ENCODE measurements at regions not wholly inside any gene's neighbourhood (a gene's known extent, or its start where the extent isn't known, plus 50 kb on each side); places are given as distances from the start of the nearest gene placed in this dataset.

DNA sequence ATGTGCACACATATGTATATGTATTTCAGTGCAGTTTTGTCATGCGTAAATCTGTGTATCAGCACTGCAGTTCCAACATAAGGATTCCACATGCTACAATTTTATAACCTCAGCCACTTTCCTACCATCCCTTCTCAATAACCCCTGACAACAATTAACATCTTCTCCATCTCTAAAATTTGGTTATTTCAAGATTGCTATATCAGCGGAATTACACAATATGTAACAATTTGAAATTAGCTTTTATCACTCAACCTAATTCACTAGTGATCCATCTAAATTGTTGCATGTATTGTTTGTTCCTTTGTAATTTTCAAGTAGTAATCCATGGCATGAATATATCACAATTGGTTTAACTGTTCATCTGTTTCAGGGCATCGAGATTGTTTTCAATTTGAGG lies 511.3 kb downstream of the HAO1 start:
- DNase-seq: no peak

DNA sequence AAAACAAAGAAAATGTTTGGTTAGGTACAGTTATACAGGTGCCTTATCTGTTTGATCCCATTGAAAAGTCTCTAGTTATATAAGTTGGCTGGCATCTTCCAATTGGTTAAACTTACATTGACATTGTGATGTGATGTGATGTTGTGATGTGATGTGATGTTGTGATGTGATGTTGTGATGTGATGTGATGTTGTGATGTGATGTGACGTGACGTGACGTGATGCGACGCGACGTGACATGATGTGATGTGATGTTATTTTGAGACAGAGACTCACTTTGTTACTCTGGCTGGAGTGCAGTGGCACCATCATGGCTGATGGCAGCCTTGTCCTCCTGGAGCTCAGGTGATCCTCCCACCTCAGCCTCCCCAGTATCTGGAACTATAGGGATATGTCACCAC lies 507.6 kb downstream of the HAO1 start:
- no peak for DNase-seq

DNA sequence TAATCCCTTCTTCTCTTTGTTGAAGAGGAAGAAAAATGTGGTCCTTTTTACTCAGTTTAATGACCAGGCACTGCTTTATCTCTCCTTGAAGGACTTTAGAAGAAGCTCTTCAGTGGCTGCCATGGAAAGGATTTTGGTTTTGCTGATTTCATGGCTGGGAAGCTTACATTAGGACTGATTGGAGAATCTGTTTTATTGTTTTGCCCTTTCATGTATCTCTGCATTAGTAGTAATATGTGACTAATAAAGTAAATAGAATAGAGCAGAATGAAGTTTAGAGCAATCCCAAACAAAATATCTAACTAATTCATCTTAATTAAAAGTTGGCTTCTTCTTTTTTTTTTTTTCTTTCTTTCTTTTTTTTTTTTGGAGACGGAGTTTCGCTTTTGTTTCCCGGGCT lies 502.9 kb downstream of the HAO1 start:
- DNase-seq: no peak

DNA sequence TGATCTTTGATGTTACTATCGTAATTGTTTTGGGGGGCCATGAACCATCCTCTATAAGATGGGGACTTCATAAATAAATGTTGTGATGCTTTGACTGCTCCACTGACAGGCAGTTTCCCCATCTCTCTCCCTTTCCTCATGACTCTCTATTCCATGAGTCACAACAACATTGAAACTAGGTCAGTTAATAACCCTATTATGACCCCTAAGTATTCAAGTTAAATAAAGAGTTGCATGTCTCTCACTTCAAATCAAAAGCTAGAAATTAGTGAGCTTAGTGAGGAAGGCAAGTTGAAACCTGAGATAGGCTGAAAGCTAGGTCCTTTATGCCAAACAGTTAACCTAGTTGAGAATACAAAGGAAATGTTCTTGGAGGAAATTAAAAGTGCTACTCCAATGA lies 491.0 kb downstream of the HAO1 start:
- DNase-seq: no peak

DNA sequence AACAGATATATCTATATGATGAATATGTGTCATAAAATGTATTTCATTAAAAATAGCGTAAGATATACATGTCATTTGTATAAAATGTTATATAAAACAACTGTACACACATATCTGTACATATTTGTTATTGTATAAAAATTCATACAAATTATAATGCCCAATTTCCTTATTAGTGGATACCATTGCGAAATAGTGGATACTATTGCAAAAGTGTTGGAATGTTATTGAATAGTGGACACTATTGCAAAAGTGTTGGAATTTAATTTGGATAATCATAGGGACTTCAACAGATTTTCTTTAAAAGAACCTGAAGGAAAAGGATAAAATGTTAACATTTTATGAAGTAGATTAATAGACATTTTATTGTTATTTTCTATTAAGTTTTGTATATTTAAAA lies 487.4 kb downstream of the HAO1 start:
- DNase-seq: no peak

DNA sequence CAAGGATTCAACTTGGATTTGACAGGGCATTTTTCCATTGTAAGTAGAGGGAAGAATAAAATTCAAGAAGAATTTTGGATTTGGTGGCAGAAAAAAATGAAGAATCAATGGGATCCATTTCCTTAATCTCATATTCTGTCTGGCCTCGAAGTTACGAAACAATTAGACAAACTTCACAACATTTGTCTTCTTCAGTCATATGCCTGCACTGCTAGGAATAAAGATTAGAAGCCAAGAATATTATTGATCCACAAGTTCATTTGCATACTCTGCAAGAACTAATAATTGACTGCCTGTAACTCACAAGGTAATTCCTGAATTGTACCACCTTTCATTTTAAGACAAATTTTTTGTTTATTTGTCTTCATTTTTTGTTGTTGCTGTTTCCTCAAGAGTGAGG lies 486.2 kb downstream of the HAO1 start:
- no peak for DNase-seq

DNA sequence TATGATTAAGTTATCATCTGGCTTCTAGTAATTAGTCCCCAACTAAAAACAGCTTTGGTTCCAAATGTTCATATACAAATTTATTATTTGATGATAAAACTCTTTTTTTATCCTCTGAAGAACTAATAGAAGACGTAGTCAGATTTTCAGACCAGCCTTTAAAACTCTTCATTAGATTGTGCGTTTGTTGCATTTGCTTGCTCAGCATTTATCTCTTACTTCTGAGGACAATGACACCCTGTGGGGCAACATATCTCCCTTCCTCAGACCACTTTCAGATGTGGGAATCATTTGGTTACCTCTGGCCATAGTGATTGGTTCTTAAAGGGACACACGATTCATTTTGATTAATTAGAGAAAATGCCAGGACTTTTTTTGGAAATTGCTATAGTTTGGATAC lies 481.8 kb downstream of the HAO1 start:
- DNase-seq: no peak

DNA sequence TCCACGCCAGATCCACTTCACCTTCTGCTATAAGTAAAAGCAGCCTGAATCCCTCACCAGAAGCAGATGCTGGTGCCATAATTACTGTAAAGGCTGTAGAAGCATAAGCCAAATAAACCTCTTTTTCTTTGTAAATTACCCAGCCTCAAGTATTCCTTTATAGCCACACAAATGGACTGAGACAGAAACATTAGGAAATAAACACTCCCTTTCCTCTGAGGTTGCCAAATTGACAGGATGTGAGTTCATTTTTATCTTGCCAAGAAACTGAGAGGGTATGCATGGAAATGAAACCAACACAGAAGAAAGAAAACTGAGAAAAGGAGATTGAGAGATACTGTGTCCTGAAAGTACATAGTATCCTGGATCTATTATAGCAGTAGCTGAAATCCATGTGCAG lies 481.2 kb downstream of the HAO1 start:
- DNase-seq: no peak

DNA sequence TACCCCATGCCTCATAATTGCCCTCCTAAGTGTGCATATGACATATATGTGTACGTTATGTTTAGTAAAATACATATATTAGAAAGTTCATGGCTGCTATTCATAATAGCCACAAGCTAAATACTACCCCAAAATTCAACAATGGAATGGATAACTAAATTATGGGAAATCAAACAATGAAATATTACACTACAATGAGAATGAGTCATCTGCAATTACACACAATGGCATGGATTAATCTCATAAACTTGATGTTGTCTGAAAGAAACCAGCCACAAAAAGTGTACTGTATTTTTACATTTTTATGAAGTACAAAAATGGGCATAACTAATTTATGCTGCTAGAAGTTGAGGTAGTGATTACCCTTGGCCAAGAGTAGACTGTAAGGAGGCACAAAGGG lies 477.0 kb downstream of the HAO1 start:
- DNase-seq: no peak

DNA sequence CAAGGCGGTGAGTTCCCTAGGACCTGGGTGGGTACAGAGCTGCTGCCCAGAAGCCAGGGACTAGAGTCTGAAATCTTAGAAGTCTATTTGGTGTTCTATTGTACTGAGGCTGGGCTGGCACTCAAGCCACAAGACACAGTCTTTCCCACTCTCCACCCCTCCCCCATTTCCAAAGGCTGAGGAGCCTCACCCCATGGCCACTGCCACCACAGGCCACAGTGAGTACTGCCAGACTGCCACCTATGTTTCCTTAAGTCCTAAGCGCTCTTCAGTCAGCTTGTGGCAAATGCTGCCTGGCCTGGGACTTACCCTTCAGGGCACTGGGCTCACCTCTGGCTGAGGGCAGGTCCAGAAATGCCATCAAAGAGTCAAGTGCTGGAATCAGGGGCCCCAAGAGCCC lies 469.3 kb downstream of the HAO1 start:
- DNase-seq: no peak

DNA sequence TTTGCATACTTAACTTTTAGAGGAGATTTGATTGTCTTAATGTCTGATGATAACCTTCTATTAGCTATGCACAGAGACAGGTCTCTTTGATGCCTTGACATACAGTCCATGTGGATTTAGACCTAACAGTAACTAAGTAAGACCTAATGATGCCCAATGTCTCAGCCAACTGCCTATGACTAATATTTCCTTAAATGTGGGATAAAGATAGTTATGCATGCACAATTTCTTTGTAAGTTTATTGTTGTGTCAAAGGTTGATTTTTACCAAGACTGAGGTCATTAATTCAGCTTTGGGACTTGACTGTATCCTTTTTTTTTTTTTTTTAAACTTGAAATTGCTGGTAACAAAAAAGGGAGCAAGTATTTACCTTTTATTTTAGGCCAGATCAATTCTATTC lies 450.0 kb downstream of the HAO1 start:
- no peak for DNase-seq

DNA sequence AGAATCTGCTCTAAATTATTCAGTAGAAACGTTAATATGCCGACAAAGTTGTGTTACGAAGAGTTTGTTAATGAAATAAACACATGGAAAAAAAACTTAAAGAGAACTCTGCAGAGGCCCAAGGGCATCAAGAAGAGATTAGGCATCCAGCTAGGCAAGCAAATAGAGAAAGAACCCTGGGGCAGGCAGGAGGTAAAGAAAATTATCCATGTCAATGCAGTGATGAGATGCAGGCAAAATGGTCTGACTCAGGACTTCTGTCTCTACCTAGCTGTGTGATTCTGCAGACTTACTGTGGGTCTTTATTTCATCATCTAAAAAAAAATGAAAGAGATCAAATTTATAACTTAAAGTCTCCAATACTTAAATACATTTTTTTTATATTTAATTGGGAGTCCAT lies 448.0 kb downstream of the HAO1 start:
- no peak for DNase-seq

DNA sequence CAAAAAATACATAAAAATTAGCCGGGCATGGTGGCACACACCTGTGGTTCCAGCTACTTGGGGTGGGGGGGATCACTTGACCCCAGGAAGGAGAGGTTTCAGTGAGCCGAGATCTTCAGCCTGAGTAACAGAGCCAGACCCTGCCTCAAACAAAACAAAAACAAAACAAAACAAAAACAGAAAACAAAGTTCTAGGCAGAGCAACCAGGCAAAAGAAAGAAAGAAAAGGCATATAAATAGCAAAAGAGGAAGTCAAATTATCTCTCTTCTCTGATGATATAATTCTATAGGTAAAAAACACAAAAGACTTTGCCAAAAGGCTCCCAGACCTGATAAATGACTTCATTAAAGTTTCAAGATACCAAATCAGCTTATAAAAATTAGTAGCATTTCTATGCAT lies 446.9 kb downstream of the HAO1 start:
- DNase-seq: no peak

DNA sequence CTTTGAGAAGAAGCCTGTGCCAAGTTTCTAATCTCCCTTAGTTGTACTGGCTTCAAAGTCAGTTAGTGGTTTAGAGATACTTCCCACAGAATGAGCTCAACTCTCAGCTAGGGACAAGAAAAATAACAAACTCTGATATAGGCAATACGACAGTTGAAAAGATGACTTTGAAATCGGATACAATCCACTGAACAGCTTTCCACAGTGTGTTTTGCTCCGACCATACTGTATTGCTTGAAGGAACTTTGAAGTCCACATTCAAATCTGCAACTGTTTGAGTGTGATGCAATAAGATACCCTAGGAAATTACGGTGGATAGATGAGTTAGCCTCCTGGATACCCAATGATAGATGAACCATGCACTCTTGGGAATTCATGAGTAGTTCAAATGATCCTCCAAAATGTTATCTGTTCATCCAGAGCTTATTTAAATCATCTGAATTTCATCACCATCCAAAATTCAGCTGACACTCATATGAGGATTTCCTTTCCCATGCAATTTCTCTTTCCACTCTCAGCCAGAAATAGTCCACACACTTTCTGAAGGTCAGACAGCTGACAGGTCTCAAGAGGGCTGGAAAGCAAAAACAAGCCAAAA lies 443.8 kb downstream of the HAO1 start:
- DNase-seq: no peak

DNA sequence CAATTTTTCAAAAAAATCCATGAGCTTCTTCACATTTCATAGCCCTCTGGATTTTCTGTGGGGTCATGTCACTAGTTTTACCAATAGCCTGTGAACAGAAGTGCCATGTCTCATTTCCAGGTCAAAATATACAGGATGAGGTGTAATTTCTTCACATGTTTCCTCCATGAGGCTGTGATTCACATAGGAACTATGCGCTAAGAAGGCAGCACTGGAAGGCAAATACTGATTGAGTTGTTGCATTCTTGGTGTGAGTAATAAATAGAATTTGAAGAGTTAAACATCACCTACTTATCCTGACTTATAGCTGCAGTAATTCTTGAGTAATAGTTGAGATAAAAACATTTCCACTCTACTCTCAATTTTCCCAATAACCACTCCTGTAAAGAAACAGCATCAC lies 442.3 kb downstream of the HAO1 start:
- no peak for DNase-seq

DNA sequence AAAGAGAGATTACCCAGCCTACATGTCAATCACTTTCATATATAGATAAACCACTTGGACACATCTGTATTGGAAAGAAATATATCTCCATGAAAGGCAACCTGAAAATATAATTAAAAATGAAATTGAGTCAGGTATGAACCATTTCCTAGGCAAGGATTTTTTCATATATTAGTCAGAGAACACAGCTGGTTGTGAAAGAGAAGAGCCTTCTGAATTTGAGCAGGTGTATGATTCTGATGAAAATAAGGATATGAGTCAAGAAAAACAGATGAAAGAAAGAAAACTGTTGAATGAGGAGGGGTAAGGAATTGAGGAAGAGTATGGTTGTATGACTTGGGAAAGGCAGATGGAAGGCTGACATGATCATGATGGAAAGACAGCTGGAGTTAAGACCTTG lies 441.1 kb downstream of the HAO1 start:
- DNase-seq: no peak

DNA sequence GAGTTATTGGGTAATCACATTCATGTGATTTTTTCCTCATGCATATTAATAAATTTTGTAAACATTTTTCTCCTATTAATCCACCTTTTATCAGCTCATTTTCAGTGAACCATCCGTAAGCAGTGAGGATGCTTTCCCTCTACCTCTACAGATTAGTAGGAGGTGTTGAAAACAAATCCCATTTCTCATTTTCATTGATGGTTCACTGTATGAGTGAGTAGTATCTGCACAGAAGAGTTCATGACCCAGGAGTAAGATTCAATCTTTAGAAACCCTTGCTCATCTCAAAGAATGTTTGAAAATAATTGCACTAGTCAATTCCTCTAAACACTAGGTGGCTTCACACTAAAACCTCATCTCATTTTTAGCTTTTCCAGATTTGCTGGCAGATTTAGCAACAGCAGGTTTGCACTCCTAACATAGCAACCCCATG lies 440.0 kb downstream of the HAO1 start:
- DNase-seq: no peak

DNA sequence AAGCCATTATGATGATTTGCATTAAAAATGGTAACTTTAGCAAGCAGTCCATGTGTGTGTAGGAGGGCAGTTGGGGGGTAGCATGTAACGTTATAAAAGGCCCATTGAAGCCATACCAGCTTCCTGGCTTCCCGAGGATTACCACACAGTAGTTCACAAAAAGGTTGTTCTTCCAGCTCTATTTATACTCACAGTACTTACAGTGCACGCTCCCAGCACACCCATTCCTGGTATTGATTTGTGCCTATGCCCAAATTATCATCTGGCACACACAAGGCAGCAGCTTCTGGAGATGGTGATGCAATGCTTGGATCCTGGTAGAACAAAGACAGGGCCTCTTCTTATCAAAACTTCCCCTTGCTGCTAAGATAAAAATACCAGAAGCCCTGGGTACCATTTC lies 436.8 kb downstream of the HAO1 start:
- no peak for DNase-seq

DNA sequence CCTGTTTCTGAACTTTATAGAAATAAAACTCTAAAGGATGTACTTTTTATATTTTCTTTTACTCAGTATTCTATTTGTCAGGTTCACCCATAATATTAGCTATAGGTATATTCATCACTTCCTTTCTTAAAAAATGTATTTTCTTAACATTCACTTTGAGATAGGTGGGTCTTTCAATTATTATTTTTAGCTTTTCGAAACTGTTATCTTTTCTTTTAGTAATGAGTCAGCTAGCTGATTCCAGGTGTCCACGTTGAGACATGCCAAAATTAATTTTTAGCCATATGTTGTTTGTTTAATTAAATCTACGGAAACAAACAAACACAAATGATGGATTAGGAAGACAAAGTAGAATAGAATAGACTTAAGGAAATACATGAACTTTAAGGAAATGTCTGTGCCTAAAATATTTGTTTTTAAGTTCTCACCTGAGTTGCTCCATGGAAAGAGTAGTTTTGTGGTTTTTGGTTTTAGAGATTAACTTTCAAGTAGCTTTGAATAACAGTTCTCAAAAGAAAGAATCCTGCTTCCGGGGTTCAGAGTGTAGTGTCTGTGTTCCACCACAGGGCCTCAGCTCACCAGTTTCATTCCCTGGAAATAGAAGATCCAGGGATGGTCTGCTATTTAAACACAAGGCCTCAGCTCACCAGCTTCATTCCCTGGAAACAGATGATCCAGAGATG lies 435.0 kb downstream of the HAO1 start:
- no peak for DNase-seq

DNA sequence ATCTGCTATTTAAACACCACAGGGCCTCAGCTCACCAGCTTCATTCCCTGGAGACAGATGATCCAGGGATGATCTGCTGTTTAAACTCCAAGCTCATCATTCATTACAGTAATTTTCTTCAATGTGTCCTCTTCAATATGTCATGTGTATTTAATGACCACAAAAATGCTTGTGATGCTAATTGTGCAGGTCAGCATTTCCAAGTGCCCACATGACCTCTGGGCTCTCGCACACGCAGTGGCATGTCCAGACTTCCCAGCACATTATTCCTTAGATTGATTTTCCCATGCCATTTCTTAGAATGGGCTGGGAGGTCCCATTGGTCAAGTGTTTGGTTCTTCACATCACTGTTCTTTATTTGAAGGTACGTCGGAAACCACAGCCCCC lies 434.4 kb downstream of the HAO1 start:
- DNase-seq: no peak

DNA sequence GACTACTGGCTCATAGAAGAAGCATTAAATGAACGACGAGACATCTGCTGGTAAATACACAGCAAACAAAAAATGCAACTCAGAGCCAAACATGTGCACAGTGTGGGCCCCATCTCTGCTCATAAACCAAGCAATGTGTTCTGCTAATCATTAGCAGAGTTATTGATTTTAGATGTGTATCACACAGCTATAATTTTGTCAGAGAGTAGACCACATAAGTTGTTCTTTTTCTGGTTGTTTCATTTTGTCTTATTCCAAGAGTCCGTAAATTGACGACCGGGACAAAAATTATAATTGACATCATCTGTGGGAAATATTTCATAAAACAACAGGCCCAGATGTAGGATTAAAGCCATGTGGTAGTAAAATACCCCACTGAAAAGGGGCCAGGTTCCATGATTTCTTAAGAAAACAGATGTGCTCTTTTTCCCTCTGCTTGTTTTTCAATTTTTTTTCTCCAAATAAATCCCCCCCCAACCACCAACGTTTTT lies 423.6 kb downstream of the HAO1 start:
- no peak for DNase-seq

DNA sequence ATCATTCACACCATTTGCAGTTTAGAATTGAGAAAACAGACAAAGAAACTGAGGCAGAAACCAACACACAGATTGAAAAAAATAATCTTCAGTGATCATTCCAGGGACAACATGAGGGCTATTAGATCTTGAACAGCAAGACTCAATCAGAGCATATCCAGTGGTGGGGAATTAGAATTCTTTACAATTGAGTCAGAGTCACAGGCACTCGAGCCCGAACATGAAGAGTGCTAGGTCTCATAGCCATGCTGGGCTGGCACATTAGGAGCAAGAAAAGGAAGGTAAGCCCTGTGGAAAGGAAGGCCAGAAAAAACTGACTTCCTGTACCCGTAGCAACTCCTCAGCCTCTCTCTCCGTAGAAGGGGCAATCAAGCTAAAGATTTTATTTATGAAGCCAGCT lies 419.9 kb downstream of the HAO1 start:
- DNase-seq: no peak

DNA sequence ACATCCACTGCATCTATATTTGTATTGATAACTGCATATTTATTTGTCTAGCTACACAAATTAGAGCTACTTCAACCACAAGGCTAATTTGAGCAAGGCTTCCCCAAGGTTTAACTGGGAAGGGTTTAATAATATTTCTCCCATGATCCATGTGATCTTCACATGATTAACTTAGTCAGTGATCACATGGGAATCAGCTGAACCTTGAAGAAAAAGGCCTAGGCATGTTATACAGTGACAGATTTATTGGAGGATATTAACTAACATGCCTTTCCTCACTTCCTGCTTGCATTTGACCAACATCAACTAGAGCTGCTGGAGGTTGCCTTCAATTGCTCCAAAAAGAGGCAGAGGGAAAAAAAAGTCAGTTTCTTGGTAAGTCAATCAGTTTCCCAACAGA lies 417.0 kb downstream of the HAO1 start:
- no peak for DNase-seq

DNA sequence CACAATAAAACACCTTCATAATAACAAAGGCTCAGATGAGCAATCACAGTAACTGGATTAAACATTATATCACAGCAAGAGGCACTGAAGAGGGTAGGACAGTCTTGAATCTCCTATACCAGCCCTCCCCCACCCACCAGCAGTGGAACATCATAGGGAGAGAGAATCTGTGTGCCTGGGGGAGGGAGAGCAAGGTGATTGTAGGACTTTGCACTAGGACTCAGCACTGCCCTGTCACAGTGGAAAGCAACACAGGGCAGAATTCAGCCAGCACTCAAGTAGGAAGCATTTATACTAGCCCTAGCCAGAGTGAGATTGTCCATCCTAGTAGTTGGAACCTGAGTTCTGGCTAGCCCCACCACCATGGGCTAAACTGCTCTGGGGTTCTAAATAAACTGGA lies 400.2 kb downstream of the HAO1 start:
- no peak for DNase-seq

DNA sequence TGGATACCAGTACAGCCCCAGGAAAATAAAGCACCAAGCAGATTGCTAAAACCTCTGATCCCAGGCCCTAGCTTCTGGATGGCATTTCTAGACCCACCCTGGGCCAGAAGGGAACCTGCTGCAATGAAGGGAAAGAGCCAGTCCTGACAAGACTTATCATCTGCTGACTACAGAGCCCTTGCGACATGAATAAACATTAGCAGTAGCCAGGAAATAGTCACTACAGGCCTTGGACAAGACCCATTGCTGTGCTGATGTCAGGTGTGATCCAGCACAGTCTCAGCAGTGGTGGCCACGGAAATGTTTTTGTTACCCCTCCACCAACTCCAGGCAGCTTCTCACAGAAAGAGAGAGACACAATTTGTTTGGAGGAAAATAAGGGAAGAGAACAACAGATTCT lies 399.3 kb downstream of the HAO1 start:
- DNase-seq: no peak
